ENCODE measurements at regions not wholly inside any gene's neighbourhood (a gene's known extent, or its start where the extent isn't known, plus 50 kb on each side); places are given as distances from the start of the nearest gene placed in this dataset.

DNA sequence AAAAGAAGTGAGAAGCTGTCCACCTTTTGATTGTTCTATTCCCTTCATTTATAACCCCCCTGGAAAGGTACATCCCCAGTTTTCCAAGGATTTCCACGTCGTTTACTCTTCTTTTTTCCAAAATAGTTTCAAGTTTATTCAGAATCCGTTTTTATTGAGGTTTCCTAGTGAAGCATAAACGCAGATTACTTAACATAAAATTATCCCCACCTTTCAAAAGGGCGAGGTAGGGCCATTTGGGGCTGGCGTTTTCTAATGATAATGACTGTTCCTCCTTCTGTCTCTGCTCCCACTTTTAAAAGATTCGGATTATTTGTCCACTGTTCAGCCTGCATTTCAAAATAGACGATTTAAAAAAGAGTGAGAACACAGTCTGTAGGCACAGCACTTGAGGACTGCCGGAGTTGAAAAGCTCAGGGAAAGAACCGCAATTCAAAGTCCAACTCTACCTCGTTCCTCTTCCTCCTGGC is 165.2 kb upstream of the PPP1R3A start:
- TF ChIP-seq, protein P1, sequence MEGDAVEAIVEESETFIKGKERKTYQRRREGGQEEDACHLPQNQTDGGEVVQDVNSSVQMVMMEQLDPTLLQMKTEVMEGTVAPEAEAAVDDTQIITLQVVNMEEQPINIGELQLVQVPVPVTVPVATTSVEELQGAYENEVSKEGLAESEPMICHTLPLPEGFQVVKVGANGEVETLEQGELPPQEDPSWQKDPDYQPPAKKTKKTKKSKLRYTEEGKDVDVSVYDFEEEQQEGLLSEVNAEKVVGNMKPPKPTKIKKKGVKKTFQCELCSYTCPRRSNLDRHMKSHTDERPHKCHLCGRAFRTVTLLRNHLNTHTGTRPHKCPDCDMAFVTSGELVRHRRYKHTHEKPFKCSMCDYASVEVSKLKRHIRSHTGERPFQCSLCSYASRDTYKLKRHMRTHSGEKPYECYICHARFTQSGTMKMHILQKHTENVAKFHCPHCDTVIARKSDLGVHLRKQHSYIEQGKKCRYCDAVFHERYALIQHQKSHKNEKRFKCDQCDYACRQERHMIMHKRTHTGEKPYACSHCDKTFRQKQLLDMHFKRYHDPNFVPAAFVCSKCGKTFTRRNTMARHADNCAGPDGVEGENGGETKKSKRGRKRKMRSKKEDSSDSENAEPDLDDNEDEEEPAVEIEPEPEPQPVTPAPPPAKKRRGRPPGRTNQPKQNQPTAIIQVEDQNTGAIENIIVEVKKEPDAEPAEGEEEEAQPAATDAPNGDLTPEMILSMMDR (IDR thresholded peaks at IDR 0.05), result no peak
- TF ChIP-seq POLR2A (IDR thresholded peaks at IDR 0.05), result no peak

All from esophagus squamous epithelium (tissue), 4 donors.